GM21447 (cell line): ENCODE measurements at regions not wholly inside any gene's neighbourhood (a gene's known extent, or its start where the extent isn't known, plus 50 kb on each side); places are given as distances from the start of the nearest gene placed in this dataset.
"Not testable (repeated sequence)": the region's sequence is repeated elsewhere in the genome, so short reads cannot be mapped to it uniquely, and the experiment has no call there.

ENCODE experiments used
- ATAC-seq: cut with Tn5 transposase; IDR thresholded peaks from one replicate; pipeline ENCODE4 v1.9.1; 2021; ENCODE audit not compliant: unreplicated experiment

DNA sequence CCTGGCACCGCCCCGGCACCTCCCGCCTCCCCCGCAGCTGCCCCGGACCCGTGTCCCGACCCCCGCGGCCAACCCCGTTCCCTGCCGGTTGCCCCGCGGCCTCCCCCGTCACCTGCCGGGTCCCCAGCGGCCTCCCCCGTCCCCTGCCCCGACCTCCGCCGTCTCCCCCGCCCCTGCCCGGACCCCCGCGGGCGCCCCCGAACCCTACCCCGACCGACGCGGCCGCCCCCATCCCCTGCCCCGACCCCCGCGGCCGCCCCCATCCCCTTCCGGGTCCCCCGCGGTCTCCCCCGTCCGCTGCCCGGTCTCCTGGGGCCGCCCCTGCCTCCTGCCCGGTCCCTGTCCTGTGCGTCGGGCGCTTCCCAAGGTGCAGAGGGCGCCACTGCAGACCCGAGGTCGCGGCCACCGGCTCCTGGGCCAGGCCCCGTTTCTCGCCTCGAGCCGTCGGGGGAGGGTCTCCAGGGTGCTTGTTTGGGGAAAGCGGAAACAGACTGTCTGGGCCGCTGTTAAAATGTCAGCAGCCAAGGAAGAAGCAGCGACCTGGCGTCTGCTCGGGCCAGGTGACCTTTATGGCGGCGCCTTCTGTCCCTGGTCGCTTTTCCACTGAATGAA lies 51.6 kb upstream of the APOD start:
- not testable (repeated sequence) for ATAC-seq

DNA sequence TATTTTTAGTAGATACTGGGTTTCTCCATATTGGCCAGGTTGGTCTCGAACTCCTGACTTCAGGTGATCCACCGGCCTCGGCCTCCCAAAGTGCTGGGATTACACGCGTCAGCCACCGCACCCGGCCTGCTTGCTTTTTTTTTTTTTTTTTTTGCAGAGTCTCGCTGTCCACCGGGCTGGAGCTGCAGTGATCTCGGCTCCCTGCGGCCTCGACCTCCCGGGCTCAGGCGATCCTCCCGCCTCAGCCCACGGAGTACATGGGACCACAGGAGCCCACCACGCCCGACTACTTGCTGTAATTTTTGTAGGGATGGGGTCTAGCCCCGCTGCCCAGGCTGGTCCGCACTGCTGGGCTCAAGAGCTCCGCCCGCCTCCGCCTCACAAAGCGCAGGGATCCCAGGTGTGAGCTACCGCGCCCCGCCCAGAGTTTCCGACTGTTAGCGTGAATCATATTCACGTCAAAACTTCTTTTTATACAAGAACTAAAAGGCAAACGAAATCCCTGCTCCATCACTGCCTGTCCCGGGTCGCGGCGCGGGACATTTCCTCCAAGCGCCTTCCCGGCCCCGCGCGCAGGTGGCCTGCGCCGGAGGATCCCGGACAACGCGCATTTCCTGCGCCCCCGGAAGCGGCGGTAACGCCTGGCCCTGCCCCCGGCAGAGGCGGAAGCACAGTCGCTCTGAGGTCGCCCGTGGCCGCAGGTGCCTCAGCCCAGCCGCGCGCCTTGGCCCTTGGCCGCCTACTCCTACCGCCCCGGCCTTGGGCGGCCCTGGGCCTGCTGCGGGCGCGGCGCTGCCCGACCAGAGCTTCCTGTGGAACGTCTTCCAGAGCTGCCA lies 50.9 kb upstream of the APOD start:
- ATAC-seq = peak; percentile 94
